ENCODE measurements at regions not wholly inside any gene's neighbourhood (a gene's known extent, or its start where the extent isn't known, plus 50 kb on each side); places are given as distances from the start of the nearest gene placed in this dataset.

DNA sequence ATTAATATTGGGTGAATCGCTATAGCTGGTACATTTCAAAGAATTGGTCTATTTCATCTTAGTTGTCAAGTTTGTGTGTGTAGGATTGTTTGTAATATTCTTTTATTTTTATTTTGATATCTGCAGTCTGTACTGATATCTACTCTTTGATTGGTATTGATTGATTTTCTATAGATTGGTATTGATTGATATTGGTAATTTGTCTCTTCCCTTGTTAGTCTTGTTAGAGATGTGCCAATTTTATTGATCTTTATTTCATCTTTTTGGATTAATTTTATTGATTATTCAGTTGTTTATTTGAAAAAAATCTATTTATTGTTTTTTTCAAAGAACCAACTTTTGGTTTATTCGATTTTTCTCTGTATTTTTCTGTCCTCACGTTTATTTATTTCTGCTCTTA, 61.4 kb downstream of the TM2D3 start:
- TF ChIP-seq, protein P1, sequence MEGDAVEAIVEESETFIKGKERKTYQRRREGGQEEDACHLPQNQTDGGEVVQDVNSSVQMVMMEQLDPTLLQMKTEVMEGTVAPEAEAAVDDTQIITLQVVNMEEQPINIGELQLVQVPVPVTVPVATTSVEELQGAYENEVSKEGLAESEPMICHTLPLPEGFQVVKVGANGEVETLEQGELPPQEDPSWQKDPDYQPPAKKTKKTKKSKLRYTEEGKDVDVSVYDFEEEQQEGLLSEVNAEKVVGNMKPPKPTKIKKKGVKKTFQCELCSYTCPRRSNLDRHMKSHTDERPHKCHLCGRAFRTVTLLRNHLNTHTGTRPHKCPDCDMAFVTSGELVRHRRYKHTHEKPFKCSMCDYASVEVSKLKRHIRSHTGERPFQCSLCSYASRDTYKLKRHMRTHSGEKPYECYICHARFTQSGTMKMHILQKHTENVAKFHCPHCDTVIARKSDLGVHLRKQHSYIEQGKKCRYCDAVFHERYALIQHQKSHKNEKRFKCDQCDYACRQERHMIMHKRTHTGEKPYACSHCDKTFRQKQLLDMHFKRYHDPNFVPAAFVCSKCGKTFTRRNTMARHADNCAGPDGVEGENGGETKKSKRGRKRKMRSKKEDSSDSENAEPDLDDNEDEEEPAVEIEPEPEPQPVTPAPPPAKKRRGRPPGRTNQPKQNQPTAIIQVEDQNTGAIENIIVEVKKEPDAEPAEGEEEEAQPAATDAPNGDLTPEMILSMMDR (IDR thresholded peaks at IDR 0.05) = no peak
- H3K27ac ChIP-seq = no peak overlapping the region
- H3K4me3 ChIP-seq = no peak overlapping the region
- no peak for DNase-seq (ENCODE audit: low spot score)

DNA sequence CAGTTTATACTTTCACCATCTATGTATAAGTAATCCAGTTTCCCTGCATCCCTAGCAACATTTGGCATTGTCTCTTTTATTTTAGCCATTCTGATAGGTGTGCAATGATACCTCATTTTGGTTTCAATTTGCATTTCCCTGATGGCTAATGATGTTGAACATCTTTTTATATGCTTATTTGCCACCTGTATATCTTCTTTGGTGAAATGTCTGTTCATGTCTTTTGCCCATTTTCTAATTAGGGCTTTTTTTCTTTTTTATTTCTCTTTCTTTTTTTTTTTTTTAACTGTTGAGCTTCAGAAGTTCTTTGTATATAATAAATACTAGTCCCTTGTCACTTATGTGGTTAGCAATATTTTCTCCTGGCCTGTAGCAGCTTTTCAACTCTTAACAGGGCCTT, 68.9 kb downstream of the TM2D3 start:
- Histone ChIP-seq H3K4me3 (no peak overlapping the region), H3K27ac (no peak overlapping the region)
- TF ChIP-seq, protein P1 (IDR thresholded peaks at IDR 0.05) = no peak
- no peak for DNase-seq (ENCODE audit: low spot score)

DNA sequence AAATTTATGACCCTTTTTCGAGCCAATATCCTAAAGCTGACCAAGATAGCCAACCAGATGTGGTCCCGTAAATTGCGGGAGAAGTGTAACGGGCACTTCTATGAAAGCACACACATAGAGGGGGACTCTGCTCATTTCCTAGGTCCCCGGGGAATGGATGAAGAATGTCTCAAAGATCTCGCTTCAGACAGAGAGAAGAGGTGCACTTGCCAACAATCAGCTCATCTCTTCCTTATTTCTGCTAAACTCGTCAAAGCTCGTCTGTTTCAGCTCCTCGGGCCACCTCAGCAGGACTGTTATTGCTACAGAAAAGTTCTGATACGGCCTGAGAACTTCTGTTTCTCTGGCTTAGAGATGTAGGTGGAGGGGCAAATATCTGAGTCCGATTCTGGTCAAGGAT, 71.8 kb downstream of the TM2D3 start:
- Histone ChIP-seq H3K27ac (no peak overlapping the region), H3K4me3 (no peak overlapping the region)

DNA sequence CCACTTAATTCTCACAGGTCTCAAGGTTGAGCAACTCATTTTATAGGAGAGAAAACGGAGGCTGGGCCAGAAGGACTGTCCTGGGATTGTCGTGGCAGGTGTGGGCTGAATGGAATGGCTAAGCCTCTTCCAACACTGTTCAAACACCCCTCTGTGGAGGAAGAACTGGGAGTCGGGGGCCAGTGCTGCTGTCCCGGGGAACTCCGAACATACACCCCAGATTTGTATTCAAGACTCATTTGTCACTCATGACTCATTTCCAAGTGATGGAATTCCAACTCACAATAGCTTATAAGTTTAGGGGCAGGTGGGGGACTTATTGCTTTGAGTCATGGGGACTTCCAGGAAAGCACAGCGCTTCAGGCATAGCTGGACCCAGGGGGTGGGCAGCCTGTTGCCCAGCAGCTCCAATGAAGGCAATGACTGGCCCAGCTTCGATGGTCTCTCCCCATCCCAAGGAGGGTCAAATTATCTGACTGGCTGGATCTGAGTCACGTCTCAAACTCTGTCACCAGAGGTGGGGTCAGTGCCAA, 72.5 kb downstream of the TM2D3 start:
- no peak for DNase-seq (ENCODE audit: low spot score)
- Histone ChIP-seq H3K4me3 (no peak overlapping the region), H3K27ac (no peak overlapping the region)
- TF ChIP-seq, protein P1 (IDR thresholded peaks at IDR 0.05) = no peak

More for the DNA sequence above, 71.8 kb downstream of the TM2D3 start:
- TF ChIP-seq, protein P1 (IDR thresholded peaks at IDR 0.05) = no peak
- no peak for DNase-seq (ENCODE audit: low spot score)

DNA sequence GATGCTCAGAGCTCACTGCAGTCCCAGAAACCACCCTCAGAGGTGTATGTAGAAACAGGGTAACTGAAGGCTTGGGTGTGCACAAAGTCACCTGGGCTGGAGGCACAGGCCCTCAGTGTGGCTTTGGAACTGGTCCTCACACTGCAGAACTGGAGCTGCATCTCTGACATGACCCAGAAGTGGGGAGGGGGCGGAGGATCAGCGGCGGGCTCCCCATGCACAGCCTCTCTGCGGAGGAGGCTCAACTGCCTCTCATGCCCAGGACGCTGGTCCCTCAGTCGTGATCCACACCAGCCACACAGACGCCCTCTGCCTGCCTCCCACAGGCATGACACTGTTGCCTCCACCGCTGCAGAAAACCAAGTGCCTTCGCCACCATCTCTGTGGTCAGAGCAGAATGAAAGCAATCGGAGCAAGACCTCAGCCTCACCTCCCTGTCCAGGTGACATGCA, 73.7 kb downstream of the TM2D3 start:
- DNase-seq (ENCODE audit: low spot score) = no peak
- H3K4me3 ChIP-seq = no peak overlapping the region
- no peak overlapping the region for H3K27ac ChIP-seq
- TF ChIP-seq, protein P1 (IDR thresholded peaks at IDR 0.05) = no peak

DNA sequence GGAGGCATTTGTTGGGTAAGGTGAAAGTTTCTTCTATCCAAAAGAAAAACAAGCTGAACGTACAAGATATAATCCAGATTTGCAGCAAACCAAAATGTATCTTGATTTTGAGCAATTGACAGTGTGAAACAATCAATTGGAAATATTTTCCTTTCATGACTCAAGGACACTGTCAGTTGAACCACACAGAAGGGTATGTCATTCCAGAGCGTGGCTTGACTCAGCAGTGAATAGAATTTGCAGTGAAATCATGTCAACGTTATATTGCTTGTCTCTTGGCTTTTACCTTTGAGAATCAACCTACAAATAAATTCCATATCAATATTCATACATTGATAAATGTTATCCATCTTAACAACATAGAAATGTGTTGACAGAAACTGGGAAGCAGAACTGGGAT, 78.2 kb downstream of the TM2D3 start:
- H3K4me3 ChIP-seq = no peak overlapping the region
- no peak overlapping the region for H3K27ac ChIP-seq
- TF ChIP-seq, protein P1 (IDR thresholded peaks at IDR 0.05) = no peak
- DNase-seq (ENCODE audit: low spot score) = no peak

DNA sequence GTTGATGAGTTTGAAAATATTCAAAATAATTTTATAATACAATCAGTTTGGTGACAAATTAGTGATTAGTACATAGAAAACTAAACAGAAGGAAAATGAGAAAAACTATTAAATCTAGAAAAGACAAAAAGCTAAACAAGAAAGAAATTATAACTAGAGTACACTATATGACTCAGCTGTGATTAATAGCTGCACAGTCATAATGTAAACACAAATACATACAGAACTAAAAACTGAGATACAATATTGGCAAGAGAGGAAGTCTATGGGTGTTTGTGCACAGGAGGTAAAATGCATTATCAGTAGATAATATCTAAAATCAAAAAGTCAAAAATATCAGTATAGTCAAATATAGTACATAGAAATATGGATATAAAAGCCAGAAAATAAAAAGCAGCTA, 80.7 kb upstream of the PCSK6 start:
- TF ChIP-seq, protein P1 (IDR thresholded peaks at IDR 0.05) = no peak
- Histone ChIP-seq H3K4me3 (no peak overlapping the region), H3K27ac (no peak overlapping the region)
- DNase-seq (ENCODE audit: low spot score) = no peak

All from coronary artery (tissue), 2 donors.